ENCODE measurements at regions not wholly inside any gene's neighbourhood (a gene's known extent, or its start where the extent isn't known, plus 50 kb on each side); places are given as distances from the start of the nearest gene placed in this dataset.

DNA sequence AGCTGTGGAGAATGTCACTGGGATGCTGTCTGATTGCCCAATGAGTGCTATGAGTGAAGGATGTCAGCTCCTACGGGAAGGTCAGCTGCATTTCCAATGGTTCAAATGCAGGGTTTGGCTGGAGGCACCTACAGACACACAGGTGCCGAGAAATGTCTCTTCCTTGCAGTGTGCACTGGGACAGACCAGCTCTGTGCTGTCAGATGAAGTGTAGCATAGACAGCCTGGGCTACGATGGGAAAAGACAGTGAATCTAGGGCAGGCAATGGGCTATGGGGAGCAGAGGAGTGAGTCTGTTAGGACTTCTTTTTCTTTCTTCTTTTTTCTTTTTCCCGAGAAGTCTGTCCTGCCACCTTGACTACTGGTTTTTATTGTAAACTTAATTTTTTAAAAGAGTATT is 223.1 kb upstream of the EOMES start:
- DNase-seq = no peak

DNA sequence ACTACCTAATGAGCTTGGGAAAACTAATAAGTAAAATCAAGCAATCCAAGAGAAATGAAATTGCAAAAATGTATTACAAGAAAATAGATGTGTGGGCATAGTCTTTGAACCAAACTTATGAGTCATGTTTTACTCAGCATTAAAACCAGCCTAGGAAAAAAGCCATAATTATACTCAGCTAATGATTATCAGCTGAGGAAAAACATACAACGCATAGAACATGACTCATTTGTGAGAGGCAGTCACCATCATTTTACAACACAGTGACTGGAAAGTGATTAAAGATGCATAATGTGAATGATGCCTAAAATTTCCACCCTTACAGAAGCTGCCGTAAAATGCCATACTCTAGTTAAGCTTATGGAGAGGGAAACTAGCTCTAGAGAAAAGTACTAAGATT is 238.0 kb upstream of the EOMES start:
- DNase-seq = no peak

GRCh38 chr3:27963519-27963918 is 241.4 kb upstream of the EOMES start:
- DNase-seq = no peak

- DNase-seq = no peak
Measured at GRCh38 chr3:27971600-27971999, 249.5 kb upstream of the EOMES start.

GRCh38 chr3:27976933-27977332 is 254.8 kb upstream of the EOMES start:
- peak in 1 of 2 donors; percentile 45 for DNase-seq

DNA sequence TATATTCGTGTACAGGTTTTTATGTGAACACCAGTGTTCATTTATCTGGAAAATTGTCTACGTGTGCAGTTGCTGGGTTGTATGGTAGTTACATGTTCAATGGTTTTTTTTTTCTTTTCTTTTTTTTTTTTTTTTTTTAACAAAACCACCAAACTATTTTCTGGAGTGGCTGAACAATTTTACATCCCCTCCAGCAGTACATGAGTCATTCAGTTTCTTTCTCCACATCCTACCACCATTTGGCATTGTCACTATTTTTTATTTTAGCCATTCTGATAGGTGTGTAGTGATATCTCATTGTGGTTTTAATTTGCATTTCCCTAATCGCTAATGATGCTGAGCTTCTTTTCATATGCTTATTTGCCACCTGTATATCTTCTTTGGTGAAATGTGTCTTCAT is 256.3 kb upstream of the EOMES start:
- no peak for DNase-seq

DNA sequence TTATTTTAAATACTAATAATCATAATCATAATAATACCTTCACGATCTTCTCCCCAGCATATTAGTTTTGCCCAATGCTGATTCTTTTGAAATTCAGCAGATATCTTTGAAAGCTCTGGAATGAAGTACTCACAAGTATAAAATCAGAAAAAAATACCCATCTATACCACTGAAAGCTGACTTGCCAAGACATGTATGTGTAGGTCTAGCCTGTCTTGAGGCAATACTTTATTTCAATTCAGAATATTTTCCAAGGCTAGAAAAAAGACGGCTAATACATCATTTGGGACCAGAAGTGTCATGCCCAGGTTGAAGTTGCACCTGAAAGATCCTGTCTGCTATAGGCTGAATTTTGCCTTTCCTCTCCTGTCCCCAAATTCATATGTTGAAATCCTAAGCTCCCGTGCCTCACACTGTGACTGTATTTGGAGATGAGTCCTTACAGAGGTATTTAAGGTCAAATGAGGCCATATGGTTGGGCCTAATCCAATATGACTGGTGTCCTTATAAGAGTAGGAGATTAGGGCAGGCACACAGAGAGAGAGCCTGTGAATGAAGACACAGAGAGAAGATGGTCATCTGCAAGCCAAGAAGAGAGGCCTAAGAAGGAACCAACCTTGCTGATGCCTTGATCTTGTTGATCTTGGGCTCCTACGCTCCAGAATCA is 255.9 kb upstream of the CMC1 start:
- no peak for DNase-seq

GRCh38 chr3:27986234-27986879 is 255.1 kb upstream of the CMC1 start:
- no peak for DNase-seq

GRCh38 chr3:27990324-27990723 is 251.1 kb upstream of the CMC1 start:
- DNase-seq = no peak

- no peak for DNase-seq
Measured at GRCh38 chr3:27990837-27991236, 250.6 kb upstream of the CMC1 start.

DNA sequence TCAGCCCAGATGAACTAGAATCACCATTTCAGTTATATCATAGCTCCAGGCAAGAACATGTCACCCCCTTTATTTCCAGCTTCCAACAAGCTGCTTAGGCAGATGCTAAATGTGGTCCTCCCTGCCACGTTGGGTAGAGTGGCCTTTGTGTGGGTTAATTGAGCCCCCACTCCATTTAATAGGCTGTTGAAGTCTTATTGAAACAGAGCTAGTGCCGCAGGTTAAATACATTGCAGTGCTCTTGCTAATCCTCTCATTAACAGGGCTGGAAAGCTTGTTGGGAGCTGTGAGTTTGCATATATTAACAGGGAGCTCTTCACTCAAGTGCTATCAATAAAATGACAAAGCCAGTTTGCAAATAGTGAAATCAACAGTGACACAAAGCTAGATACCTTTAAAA is 248.4 kb upstream of the CMC1 start:
- no peak for DNase-seq

- no peak for DNase-seq
Measured at GRCh38 chr3:28000608-28001007, 240.8 kb upstream of the CMC1 start.

DNA sequence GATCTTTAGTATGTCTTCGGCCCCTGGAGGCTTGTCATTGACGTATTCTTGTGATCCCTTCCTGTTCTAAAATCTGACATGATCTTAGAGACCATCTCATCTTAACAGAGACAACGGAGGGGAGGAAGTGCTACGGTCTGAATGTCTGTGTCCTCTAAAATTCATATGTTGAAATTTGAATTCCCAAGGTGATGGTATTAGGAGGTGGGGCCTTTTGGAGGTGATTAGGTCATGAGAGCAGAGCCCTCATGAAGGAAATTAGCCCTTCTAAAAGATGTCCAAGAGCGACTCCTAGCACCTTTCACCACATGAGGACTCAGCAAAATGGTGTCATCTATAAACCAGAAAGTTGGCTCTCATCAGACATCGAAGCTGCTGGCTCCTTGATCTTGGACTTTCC is 233.2 kb upstream of the CMC1 start:
- DNase-seq = peak in 1 of 2 donors; percentile 5

- DNase-seq = no peak
Measured at GRCh38 chr3:28012830-28013229, 228.6 kb upstream of the CMC1 start.

- DNase-seq = no peak
Measured at GRCh38 chr3:28013864-28014473, 227.4 kb upstream of the CMC1 start.

DNA sequence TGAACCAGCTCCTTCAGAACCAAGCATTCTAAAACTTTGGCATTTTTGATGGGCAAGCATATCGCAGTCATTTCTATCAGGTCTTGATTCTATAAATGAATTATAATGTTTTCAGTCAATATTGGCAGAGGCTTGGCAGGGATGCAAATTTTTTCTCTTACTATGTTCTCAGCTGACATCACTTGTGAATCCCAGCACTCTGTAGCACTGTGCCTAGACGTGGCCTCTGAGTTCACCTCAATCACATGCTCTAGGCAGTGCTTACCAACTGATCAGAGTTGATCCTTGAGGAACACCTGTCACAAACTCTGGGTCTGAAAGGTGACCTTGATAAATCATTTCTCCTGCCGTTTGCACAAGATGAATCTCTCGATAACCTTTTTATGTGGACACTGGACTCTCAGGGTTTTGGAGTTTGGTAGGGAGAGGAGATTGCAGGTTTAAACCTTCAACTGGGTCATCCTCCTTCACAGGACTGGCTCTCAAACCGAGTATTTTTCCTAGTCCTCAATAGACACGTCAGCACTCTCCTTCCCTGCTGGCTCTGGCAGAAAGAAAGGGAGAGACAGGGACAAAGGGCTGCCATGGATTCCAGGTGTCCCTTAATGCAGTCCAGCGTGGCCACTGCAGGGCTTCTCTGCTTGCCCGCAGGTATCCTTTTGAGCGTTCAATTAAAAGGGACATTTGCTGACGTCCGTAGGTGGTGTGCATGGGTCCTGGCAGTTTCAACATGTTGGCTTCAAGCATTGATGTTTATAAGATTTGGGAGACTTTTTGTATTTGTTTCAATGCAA is 222.3 kb upstream of the CMC1 start:
- DNase-seq = no peak

- DNase-seq = no peak
Measured at GRCh38 chr3:28019740-28020139, 221.7 kb upstream of the CMC1 start.

DNA sequence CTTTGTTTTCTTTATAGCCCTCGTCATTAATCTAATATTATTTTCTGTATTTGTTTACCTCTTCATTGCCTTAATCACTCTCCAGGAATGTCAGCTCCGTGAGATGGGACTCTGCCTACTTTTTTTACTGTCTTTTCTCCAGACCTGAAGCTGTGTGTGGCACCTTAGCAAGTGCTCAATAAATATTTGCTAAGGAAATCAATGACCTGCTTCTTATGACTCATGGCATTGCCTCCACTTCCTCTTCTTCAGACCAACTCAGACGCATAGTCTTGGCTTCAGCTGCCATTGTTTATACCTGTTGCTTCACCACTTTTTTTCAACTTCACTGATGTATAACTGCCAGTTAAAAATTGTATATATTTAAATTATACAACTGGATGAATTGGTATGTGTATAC is 218.5 kb upstream of the CMC1 start:
- no peak for DNase-seq

- DNase-seq = no peak
Measured at GRCh38 chr3:28028554-28028953, 212.9 kb upstream of the CMC1 start.

DNA sequence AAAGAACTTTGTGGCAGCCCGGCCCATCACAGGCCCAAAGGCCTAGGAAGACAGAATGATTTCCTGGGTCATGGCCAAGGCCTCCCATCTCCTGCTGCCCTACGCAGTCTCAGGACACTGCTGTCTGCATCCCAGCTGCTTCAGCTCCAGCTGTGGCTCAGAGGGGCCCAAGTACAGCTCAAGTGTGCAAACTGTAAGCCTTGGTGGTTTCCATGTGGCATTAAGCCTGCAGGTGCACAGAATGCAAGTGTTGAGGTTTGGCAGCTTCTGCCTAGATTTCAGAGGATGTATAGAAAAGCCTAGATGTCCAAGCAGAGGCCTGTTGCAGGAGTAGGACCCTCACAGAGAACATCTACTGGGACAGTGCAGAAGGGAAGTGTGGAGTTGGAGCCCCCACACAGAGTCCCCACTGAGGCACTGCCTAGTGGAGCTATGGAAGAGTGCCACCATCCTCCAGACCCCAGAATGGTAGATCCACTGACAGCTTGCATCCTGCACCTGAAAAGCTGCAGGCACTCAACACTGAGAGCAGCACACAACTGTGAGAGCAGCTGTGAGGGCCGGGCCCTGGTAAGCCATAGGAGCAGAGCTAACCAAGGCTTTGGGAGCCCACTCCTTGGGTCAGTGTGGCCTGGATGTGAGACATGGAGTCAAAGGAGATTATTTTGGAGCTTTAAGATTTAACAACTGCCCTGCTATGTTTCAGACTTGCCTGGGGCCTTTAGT is 208.2 kb upstream of the CMC1 start:
- no peak for DNase-seq

DNA sequence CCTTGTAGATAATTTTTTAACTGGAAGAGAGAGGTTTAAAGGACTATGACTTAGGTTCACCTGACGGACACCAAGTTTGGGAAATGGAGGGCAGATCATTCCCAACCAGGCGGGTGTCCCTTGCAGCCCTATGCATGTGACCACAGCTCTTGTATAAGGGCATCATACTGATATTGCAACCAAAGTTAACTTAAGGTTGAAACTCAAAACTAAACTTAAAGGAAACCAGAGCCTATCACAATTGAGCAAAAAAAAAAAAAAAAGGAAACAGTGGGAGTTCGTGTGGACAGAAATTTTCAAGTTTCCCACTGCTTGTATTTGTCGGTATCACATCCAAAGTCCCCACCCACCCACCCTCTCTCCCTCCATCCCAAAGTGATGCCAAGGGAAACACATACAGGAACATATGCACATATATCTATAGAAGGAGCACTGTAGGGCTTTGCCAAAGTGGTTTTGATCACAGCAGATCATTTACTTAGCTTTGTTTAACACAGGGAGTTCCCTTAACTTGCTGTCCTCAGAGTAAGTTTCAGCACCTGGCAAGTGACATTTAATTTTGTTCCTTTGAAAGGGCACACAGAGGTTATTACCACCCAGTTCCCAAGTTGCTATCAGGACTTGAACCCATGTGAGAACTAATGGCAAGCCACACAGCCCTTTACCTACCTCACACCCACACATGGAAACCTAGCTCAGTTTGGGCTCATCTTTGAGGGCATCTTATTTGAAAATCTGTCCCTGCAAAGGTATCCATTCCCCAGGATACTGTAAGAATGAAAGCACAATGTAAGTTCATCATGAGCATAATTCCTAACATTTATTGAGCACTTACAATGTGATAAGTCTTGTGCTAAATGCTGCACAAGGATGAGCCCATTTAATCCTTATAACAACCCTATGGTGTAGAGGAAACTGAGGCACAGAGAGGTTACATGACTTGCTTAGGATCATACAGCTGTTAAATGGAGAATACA is 204.5 kb upstream of the CMC1 start:
- DNase-seq = no peak

GRCh38 chr3:28039234-28039633 is 202.2 kb upstream of the CMC1 start:
- DNase-seq = no peak
